ENCODE measurements at regions not wholly inside any gene's neighbourhood (a gene's known extent, or its start where the extent isn't known, plus 50 kb on each side); places are given as distances from the start of the nearest gene placed in this dataset.

DNA sequence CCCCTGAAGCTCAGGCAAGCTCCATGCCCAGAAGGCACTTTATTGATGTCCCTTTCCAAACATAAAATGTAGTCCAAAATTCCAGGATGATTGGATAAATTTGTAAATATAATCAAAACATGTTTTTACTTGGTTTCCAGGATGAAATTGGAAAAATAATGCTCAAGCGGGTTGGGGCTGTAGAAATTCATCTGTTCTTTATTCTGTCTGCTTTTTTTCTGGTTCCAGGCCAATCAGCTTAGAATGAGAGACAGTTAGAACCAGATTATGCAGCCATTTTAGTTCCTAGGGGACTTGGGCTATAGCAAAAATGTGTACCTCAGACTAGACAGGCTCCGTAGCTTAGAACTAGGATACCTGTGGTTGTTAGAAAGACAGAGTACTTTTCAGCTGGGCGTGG is 450.8 kb downstream of the MCTP2 start:
- no peak for DNase-seq (ENCODE audit: low spot score)

DNA sequence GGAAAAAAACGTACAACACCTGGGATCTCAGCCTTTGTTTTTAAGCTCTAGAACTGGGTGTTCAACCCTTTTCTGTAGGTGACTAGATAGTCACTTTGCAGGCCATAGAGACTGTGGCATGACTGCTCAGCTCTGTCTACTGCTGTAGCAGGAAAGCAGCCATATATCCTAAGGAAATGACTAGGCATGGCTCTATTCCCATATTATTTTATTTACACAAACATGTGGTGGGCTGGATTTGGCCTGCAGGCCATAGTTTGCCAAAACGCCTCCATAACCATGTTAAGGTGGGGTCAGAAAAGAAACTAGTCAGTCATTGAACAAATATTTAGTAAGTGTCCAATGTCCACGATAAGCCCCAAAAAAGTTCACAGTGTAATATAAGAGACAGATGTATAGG is 452.5 kb downstream of the MCTP2 start:
- DNase-seq (ENCODE audit: low spot score), result no peak

DNA sequence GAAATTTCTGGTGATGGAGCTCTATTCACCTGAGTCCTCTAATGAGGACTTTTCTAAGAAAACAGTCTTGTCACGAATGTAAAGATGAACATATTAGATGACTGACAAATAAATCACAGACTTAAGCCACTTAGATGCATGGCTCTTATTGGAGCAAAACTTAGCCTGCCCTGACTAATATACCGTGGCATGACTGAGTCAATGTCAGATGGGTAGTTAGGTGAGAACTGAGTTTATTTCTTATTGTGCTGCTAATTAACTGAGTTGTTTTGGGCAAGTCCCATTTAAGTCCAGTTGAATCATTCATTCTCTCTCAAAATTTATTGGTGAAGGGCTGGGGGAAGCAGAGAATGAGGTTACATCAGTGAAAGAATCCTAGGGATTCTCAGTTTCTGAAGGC is 459.8 kb downstream of the MCTP2 start:
- no peak for DNase-seq (ENCODE audit: low spot score)

DNA sequence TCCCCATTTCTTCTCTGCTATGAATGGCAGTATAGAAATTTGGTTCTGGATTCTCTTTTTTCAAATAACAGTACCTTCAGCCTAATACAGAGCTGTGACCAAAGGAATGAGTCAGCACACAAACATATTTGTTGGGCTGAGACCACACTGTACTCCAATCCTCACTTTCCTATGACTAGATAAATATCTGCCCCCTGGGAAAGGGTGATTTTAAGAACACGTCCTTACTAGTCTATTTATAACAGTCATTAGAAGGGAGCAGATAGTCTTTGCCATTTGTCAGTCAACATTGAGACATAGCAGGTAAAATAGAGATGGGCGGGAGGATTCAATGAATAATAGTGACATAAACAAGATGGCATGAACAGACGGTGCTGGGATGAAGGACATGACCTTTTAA is 461.3 kb downstream of the MCTP2 start:
- DNase-seq (ENCODE audit: low spot score), result no peak

DNA sequence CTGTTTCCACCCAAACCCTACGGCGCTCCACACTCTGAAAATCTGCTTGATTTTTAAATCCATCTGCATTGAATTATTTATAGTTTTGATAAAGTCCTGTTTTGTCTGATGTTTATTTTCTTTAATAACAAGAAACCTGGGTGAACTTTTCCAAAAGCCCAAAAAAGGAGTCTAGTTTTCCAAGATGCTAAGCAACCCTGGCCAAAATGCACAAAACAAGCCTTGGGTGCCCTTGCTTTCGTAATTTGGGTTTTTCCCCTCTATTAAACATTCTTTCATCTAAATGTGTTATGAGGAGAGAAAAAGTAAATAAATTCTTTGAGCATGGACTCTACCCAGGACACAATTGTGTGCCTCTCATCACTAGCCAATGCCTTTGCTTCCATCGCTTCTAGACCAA is 468.9 kb downstream of the MCTP2 start:
- DNase-seq (ENCODE audit: low spot score), result peak; percentile 7

DNA sequence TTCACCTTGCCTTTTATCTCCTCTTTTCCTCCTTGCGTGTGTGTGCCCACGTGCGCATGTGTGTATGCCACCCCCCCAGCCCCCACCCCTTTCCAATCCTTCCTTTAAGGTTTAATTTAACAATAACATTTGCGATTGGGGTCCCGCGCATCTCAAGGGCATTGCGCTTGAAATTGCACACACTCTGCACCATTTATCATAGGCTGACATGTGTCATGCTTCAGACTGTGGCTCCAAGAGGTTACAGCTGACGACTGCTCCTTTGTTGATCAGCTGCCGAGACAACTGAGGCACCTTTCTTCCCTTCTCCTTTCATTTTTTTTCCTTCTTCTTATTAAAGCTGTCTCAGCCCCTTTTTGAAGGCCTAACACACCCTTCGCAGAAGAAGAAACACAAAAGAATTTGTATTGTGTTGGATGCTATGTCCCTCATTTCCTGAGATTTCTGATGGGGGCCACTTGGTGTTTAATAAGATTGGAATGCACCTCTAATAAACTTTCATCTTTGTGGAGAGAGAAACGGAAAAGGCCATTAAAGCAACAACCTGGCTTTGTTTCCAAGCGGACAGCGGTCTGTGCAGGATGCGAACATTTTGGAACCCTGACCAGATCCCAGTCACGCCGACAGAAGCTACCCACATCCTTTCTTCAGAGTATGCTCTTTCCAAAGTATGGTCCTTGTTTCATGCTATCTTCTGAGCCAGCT is 470.1 kb downstream of the MCTP2 start:
- DNase-seq (ENCODE audit: low spot score), result no peak

DNA sequence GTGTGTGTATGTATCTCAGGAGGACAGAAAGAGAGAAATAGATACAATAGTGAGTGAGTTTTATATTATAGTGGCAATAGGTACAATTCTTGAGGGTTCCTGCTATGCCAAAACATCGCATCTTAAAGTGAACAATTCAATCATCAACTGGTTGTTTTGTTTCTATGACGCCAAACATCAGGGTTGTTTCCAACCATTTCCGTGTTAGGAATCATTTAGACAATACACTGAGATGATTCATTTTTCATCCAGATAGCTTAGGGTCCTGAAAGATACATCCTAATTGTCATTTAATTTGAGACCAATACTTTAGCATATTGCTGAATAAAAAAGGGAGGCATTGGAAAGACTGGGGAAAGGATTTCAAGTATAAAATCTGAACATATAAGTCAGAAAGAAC is 472.2 kb downstream of the MCTP2 start:
- no peak for DNase-seq (ENCODE audit: low spot score)

DNA sequence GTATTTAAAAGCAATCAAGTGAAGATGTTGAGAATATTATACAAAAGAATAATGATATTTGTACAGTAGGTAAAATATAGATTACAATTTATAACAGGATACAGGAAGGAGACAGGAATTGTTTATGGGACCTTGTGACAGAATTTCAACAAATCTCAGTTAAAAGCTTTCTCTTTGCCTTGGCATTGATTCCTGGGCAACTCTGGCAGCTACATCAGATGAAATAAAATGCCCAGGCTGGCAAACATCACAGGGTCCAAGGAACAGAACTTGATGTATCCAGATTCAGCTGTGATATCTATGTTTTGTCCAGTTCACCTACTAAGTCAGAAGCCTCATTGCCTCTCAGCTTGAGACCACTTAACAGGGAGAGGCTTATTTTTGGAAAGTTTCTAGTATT is 473.1 kb downstream of the MCTP2 start:
- no peak for DNase-seq (ENCODE audit: low spot score)

DNA sequence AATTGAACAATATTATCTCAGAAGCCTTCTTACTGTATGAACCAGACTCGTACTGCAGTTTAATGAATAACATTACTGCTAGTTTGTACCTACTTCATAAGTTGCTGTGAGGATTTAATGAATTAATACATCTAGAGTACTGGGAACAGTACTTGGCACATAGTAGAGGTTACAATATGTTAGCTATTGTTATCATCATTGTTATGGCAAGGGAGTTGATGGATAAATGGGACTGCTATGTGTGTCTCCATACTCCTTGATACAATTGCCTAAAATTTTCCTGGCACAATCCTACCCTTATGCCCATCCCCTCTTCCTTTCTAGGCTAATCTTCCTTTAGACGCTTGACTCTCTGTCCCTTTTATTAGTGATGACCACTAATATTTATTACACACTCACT is 473.6 kb downstream of the MCTP2 start:
- DNase-seq (ENCODE audit: low spot score), result no peak

DNA sequence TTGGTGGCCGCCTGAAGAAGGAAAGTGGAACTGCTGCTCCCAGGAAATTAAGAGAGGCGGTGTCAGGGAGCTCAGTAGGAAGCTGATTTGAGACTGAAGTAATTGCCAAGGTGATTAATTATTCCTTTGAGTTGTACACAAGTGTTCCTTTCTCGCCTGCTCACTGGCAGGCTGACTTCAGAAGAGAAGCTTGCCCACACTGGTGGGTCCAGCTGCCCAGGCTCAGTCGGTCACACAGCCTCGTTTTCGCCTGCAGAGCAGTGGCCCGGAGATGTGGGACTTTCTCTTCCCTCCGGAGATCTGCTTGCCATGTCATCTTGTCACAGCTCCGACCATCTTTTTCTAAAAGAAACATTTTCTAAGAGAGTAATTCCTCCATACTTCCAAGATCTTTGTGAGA is 478.0 kb downstream of the MCTP2 start:
- DNase-seq (ENCODE audit: low spot score), result peak; percentile 7

DNA sequence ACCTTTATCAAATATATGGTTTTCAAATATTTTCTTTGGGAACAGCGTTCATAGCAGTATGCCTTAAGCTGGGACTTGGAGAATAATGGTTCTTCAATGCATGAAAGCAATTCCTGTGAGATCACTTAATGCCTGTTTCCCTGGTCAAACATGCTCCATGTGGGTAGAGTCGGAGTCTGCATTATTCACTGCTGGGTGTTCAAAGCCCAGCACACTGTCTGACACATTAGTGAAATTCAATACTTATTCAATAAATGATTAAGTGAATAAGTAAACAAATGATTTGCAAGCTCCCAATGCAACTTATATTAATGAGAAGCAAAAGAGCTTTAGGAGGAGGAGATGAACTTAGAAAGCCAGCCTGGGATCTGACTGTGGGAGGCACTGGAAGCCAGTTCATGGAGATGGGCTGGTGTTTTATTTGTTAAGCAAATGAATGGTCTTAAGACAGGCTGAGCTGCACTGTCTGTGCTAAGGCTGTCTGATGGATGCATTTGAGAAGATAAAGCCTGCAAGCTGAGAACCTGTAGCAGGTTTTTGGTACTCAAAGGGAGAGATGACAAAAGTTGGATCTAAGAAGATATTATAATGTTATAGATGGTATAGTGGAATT is 490.8 kb downstream of the MCTP2 start:
- DNase-seq (ENCODE audit: low spot score), result no peak

DNA sequence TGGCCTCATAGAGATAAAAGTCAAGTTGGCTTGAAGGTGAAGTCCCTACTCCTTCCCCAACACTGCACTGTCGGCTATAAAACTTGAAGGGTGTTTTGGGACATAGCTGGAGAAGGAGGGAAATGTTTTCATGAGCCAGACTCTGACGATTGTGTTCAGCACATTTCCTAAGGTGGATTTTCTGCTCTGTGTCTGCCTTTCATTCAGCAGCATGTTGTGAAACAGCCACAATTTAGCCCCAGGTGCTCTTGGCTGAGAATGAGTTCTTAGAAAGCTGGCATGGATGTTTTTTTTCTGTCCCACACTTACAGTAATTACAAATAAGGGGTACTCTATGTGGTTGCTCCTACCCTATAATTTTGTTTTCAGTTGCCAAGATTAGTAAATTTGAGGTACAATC is 492.4 kb downstream of the MCTP2 start:
- no peak for DNase-seq (ENCODE audit: low spot score)

DNA sequence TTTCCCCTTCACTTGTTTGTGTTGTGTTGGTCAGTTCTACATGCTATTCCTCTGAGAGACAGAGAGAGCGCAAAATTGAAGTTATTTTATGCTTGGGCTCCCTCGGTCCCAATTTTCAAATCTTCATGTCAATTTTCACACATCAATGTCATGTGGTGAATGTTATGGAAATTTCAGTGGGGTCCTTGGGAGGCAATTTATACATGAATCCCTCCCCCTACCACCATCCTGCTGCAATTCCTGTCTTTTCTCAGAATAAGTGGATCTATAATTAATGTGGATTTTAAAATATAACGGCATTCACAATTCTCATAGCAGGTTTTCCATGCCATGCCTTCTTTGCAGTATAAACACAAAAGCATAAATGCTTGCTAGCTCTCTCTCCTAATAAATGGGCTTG is 499.9 kb downstream of the MCTP2 start:
- no peak for DNase-seq (ENCODE audit: low spot score)

DNA sequence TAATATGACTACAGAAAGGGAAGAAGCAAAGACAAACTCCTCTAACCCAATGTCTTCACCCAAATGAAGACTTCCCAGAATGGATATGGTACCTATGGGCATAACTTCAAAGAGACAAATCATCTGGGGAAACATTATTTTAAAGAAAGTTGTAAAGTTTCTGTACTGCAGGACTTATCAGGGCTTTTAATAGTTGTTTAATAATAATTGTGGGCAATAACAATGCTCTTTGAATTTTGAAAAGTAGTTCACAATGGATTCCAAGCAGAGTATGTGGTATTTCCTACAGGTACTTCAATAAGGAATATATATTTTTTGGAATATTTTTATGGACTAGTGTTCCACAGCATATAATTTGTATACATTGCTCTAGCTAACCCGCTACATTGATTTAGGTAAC is 503.1 kb downstream of the MCTP2 start:
- no peak for DNase-seq (ENCODE audit: low spot score)

DNA sequence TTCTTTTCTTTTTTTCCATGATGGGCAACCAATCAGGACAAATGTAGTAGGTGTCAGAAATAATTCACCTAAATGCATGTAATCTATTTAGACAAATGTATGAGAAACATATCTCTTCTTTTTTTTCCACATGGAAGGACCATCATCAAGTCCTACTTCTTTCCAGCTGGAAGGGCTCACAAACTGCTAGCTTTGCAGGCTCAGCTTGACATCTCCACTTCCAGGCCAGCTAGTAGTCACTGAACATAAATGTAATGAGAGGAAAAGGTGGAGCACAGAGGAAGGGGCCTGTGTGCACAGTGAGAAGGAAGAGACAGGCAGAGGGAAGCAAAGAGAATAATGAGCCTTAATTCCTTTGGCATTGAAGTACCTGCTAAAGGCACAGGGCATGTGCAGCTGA is 504.9 kb downstream of the MCTP2 start:
- DNase-seq (ENCODE audit: low spot score), result no peak

DNA sequence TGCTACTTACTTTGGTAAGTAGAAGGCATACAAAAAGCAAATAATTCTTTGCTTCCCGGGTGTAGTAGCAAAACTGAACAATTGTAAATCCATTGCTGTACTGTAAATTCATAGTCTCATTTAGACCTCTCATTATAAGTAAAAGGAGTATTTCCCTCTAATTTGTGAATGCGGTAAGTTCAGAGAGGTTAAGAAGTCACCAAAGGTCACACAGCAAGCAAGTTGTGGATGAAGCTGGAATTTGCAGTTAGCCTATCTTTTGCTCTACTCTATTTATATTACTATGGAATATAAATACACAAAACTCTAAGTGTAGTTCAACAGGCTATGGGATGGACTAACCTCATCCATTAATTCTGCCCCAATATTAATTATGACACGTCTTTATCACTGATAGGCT is 508.3 kb downstream of the MCTP2 start:
- no peak for DNase-seq (ENCODE audit: low spot score)

DNA sequence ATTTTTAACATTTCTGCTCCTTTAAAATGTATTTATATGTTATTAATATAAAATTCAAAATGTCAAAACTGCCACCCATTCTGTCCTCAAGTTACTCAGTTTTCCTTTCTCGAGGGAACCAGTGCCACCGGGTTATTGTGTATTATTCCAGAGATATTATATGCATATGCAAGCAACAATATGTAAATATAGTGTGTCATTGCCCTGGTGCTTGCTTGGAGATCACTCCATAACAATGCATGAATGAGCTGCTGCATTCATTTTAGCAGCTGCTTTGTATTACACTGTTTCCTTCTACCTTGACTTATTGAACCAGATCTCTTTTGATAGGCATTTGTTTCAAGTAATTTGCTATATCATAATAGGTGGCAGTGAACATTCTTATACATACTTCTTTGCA is 509.1 kb downstream of the MCTP2 start:
- no peak for DNase-seq (ENCODE audit: low spot score)

DNA sequence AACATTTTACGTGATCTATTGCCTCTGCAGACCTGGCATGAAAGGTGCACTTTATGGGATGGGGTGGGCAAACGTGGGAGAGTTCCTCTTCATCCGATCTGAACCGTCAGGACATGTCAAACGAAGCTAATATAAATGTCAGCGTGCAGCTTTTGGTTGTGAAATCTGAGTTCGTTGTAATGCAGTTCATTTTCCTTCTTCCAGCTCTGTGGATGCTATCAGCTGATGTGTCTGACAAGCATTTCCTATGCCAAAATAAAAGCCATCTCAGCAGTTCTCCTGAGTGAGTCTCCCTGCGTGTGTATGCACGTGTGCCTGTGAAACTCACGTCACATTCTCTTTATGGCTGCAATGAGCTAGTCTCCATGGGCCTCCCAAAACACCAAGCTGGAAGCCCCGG is 512.3 kb downstream of the MCTP2 start:
- no peak for DNase-seq (ENCODE audit: low spot score)

DNA sequence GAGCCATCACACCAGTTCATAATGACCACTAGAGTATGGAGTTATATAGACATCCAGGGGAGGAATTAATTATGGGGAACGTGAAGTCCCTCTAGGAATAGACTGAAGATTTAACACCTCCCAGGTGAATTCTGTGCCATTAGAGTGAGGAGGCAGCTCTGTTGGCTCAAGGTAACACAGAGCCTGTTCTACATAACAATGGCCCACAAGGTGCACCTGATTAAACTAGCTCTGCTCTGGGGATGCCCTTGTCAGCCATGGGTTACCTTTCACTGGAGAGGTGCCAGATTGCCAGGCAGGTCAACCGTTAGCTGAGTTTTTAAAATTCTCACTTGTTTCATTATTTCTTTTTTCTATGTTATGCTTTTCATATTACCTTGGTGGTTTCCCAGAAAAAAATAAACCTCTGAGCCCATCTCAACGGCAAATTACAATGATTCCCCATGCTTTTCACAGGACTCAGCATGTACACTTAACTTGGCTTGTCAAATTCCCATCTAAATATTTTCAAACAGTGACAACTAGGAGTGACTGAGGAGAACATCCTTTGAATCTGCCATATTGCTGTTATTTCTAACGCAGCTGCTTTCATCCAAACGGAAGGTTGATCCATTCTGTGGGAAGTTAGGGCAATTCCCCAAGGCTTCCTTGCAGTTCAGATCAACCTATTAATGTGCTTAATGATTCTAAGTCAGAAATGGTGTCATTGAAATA is 512.9 kb downstream of the MCTP2 start:
- no peak for DNase-seq (ENCODE audit: low spot score)

DNA sequence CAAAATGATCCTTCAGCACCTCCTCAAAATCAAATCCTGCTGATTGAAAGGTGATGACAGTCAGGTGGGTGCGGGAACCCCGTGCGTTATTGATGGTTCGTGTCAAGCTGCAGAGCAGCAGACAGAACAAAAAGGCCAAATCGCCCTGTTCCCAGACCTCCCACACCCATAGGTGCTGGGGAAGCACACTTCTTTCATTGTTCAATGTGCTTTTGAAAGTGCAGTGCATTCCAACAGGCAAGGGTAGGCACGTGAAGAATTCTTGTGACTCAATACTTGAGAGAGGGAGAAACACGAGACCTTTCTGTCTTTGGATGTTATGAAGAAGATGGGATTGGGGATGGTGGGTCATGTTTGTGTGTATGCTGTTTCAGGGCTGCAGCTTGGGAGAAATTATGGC is 514.0 kb downstream of the MCTP2 start:
- no peak for DNase-seq (ENCODE audit: low spot score)

DNA sequence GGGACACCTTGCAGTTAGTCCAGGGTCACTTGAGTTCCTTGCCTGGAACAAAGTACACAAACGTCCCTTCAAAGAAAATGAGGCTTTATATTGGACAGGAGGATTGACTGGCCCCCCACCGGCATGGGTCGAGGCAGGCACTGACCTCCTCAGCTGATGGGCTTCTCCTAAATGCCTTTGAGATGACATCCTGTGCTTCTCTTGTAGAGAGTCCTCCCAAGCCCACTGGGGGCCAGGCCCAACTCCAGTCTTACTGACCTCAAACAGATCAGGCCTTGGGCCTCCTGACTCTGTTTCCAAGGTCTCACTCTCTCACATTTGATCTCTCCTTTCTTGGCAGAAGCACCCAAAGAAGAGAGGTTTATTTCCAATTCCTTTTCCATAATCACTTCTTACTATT is 516.1 kb downstream of the MCTP2 start:
- no peak for DNase-seq (ENCODE audit: low spot score)

DNA sequence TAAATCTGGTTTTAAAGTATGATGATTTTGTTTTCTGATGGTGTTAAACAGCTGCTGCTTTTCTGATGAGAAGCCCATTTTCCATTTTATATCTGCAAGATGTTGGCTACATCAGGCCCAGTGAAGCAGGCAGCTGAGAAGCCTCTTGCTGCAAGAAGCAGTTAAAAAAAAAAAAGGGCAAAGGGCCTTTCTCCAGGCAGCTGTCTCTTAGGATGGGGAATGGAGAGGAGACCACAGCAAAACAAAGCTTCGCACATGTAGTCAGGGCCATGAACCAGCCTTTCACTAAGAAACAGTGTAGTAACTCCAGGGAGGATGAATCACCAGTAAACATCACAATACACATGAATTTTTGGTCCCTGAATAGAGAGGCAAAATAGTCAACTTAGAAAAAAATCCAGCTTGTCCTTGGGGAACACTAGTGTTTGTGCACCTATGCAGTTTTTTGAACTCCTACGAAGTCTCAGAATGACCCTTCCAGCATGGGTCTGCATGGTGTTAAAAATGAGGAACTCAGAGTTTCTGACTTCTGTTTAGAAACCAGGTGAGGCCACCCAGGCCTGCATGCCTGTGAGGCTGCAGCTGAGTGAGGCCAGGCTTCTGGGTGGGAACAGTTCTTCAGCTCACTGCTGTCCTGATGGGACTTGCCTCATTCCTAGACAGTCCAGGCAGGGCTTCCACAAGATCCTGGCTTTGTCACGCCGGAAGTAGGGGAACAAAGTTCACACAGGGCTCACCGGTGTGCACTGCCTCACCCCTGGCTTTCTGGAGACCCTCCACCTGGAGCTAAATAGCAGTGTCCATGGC is 518.7 kb downstream of the MCTP2 start:
- DNase-seq (ENCODE audit: low spot score), result no peak

DNA sequence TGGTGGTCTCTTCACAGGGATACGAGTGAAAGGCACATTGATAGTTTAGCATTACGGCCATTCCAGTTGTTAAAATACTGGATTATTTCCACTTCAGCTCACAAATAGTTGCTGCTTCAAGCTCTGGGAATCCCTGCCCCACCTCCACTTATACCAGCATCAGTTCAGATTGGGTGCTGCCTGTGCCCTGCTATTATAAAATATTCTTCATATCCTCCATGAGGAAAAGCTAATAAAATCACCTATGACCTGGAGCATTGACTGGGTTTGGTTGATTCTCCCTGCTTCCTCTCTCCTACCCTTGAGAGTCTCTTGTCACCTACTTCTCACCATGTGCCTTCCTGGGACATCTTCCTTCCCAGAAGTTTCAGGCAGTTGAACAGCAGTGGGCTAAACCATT is 529.0 kb downstream of the MCTP2 start:
- no peak for DNase-seq (ENCODE audit: low spot score)

Measured in globus pallidus (tissue), 1 donor.